ENCODE measurements at regions not wholly inside any gene's neighbourhood (a gene's known extent, or its start where the extent isn't known, plus 50 kb on each side); places are given as distances from the start of the nearest gene placed in this dataset.

DNA sequence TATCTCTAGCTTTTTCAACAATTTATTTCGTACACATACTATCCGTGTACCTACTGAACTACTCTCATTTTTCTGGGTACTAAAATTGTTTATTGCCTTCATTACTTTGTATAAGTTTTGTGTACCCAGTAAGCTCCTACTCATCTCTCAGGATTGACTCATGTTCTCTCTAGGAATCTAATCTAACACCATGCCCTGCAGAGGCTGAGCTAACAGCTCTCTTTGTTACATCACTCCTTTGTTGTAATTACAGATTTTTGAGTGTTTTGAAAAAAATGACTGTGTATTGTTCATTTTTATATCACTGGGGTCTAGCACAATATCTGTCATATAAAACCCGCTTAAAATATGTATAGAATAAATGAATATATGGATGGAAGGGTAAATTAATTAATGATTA lies 167.1 kb downstream of the ATP6V1G3 start:
- H3K79me2 ChIP-seq (ENCODE audit: control insufficient read depth, insufficient read depth, low read length): no peaks in the 10 kb centered on the region
- peaks cover 0 to 3% (median 0%) of the 10 kb centered on the region in 4 experiments for H3K27me3 ChIP-seq (replicated peaks in 1 of 4; ENCODE audit: control extremely low read depth in 1 of 4, control insufficient read depth in 3 of 4, insufficient read depth in 4 of 4, low read length in 3 of 4)
- H2AFZ ChIP-seq (ENCODE audit: insufficient read depth, low read depth, low read length, poor library complexity, severe bottlenecking): no peak overlapping the region
- TF ChIP-seq EZH2 (IDR thresholded peaks at IDR 0.05; ENCODE audit: borderline replicate concordance, insufficient read depth, low read depth, low read length, poor library complexity, severe bottlenecking): no peak
- TF ChIP-seq, protein P1, sequence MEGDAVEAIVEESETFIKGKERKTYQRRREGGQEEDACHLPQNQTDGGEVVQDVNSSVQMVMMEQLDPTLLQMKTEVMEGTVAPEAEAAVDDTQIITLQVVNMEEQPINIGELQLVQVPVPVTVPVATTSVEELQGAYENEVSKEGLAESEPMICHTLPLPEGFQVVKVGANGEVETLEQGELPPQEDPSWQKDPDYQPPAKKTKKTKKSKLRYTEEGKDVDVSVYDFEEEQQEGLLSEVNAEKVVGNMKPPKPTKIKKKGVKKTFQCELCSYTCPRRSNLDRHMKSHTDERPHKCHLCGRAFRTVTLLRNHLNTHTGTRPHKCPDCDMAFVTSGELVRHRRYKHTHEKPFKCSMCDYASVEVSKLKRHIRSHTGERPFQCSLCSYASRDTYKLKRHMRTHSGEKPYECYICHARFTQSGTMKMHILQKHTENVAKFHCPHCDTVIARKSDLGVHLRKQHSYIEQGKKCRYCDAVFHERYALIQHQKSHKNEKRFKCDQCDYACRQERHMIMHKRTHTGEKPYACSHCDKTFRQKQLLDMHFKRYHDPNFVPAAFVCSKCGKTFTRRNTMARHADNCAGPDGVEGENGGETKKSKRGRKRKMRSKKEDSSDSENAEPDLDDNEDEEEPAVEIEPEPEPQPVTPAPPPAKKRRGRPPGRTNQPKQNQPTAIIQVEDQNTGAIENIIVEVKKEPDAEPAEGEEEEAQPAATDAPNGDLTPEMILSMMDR (IDR thresholded peaks at IDR 0.05): no peak
- ChIA-PET CTCF (no interaction called here), POLR2A (no interaction called here)
- Mint-ChIP-seq H3K4me1 (no peaks in the 10 kb centered on the region), H3K27me3 (peaks cover 5% of the 10 kb centered on the region), H3K4me3 (no peak overlapping the region), H3K27ac (no peak overlapping the region), H3K9me3 (ENCODE audit: insufficient read depth) (no peaks in the 10 kb centered on the region)
- ATAC-seq (ENCODE audit: low read depth) (no peak), DNase-seq (no peak)
- H3K4me1 ChIP-seq (ENCODE audit: control insufficient read depth in 2 of 2, insufficient read depth in 2 of 2, low read length in 2 of 2): no peaks in the 10 kb centered on the region
- peaks cover 0 to 11% (median 2%) of the 10 kb centered on the region in 3 donors for H3K9me3 ChIP-seq (ENCODE audit: control extremely low read depth in 1 of 3, control insufficient read depth in 2 of 3, insufficient read depth in 1 of 3, low read length in 2 of 3)
- H4K20me1 ChIP-seq (ENCODE audit: control insufficient read depth, insufficient read depth, low read length, poor library complexity, severe bottlenecking): no peaks in the 10 kb centered on the region
- intact Hi-C loops (cut with micrococcal nuclease): no loop called here
- H3K4me3 ChIP-seq (ENCODE audit: control extremely low read depth in 1 of 5, extremely low read depth in 1 of 5, insufficient read depth in 1 of 5, low read depth in 2 of 5, low read length in 4 of 5): no peak overlapping the region
- no peaks in the 10 kb centered on the region for H3K36me3 ChIP-seq (replicated peaks in 1 of 2; ENCODE audit: control extremely low read depth in 1 of 2, control insufficient read depth in 1 of 2, extremely low read depth in 1 of 2, insufficient read depth in 2 of 2, low read length in 1 of 2)
- H3K27ac ChIP-seq (ENCODE audit: low read length in 2 of 2): no peak overlapping the region
- no peak overlapping the region for H3K9ac ChIP-seq (ENCODE audit: low read length)
- WGBS (ENCODE audit: insufficient coverage): no CpG with 5 or more reads among the region's 3 CpGs
- no peak overlapping the region for H3K4me2 ChIP-seq (replicated peaks; ENCODE audit: low read depth, low read length, poor library complexity, severe bottlenecking)
